H9 (cell line): ENCODE measurements at regions not wholly inside any gene's neighbourhood (a gene's known extent, or its start where the extent isn't known, plus 50 kb on each side); places are given as distances from the start of the nearest gene placed in this dataset.

Experiments used
- DNase-seq: peaks from one replicate; pipeline ENCODE4 v3.0.0-alpha.2; 2017
- H2AFZ ChIP-seq: one replicate; pipeline ENCODE4 v1.6.1; 2013; ENCODE audit warnings: mild to moderate bottlenecking, low read length, control low read depth, moderate library complexity
- H2AK5ac ChIP-seq: 2 replicates; pipeline ENCODE4 v1.6.1; 2013; ENCODE audit warnings: low read length, control low read depth, mixed read lengths; ENCODE audit not compliant: insufficient read length
- H2BK120ac ChIP-seq: one replicate; pipeline ENCODE4 v1.6.1; 2013; ENCODE audit warnings: low read depth, mild to moderate bottlenecking, low read length, control low read depth, inconsistent platforms; ENCODE audit not compliant: poor library complexity, severe bottlenecking
- H2BK12ac ChIP-seq: 2 replicates; pipeline ENCODE4 v1.6.1; 2013; ENCODE audit warnings: low read length, control low read depth, mixed read lengths, low read depth; ENCODE audit not compliant: insufficient read length
- H2BK15ac ChIP-seq: 2 replicates; pipeline ENCODE4 v1.6.1; 2013; ENCODE audit warnings: low read depth, low read length, control low read depth
- H2BK20ac ChIP-seq: one replicate; pipeline ENCODE4 v1.6.1; 2013; ENCODE audit warnings: low read depth, mild to moderate bottlenecking, low read length, control low read depth, inconsistent platforms; ENCODE audit not compliant: poor library complexity, severe bottlenecking
- H2BK5ac ChIP-seq: 2 replicates; pipeline ENCODE4 v1.6.1; 2013; ENCODE audit warnings: low read length, control low read depth, mixed read lengths; ENCODE audit not compliant: insufficient read length
- H3K14ac ChIP-seq: 2 replicates; pipeline ENCODE4 v1.6.1; 2013; ENCODE audit warnings: low read length, control low read depth; ENCODE audit not compliant: insufficient read depth
- H3K18ac ChIP-seq: 2 replicates; pipeline ENCODE4 v1.6.1; 2013; ENCODE audit warnings: low read depth, mild to moderate bottlenecking, mixed read lengths, low read length, control low read depth; ENCODE audit not compliant: insufficient read length
- H3K23ac ChIP-seq: 2 replicates; pipeline ENCODE4 v1.6.1; 2013; ENCODE audit warnings: low read length, control low read depth, mixed read lengths, low read depth; ENCODE audit not compliant: insufficient read length
- H3K23me2 ChIP-seq: 2 replicates; pipeline ENCODE4 v1.6.1; 2013; ENCODE audit warnings: low read depth, mild to moderate bottlenecking, mixed read lengths, low read length, control low read depth; ENCODE audit not compliant: insufficient read length, poor library complexity, severe bottlenecking
- H3K27ac ChIP-seq: 2 replicates; pipeline ENCODE4 v1.5.1; 2013; ENCODE audit warnings: low read length, control low read depth, mixed read lengths, low read depth; ENCODE audit not compliant: insufficient read length
- H3K27me3 ChIP-seq: 2 replicates; pipeline ENCODE4 v1.6.1; 2013; ENCODE audit warnings: low read length, control low read depth, inconsistent platforms; ENCODE audit not compliant: insufficient read depth
- H3K4ac ChIP-seq: 2 replicates; pipeline ENCODE4 v1.6.1; 2013; ENCODE audit warnings: low read depth, mild to moderate bottlenecking, control low read depth, inconsistent platforms, low read length, moderate library complexity
- H3K4me1 ChIP-seq: 2 replicates; pipeline ENCODE4 v1.6.1; 2013; ENCODE audit warnings: low read length, control low read depth, inconsistent platforms; ENCODE audit not compliant: insufficient read depth
- H3K4me2 ChIP-seq: 2 replicates; pipeline ENCODE4 v1.6.1; 2013; ENCODE audit warnings: low read length, control low read depth, mixed read lengths; ENCODE audit not compliant: insufficient read length, insufficient read depth
- H3K56ac ChIP-seq: 2 replicates; pipeline ENCODE4 v1.6.1; 2013; ENCODE audit warnings: low read depth, mild to moderate bottlenecking, mixed read lengths, low read length, control low read depth; ENCODE audit not compliant: insufficient read length
- H3K79me1 ChIP-seq: 2 replicates; pipeline ENCODE4 v1.6.1; 2013; ENCODE audit warnings: low read depth, mild to moderate bottlenecking, moderate library complexity, low read length, control low read depth, inconsistent platforms; ENCODE audit not compliant: insufficient read depth, poor library complexity, severe bottlenecking
- H3K79me2 ChIP-seq: 2 replicates; pipeline ENCODE4 v1.6.1; 2013; ENCODE audit warnings: low read length, control low read depth, inconsistent platforms; ENCODE audit not compliant: insufficient read depth
- H3K9ac ChIP-seq: 2 replicates; pipeline ENCODE4 v1.6.1; 2013; ENCODE audit warnings: low read length, control low read depth, mixed read lengths; ENCODE audit not compliant: insufficient read length; ENCODE audit errors: extremely low read depth
- H3K9me3 ChIP-seq: one replicate; pipeline ENCODE4 v1.6.1; 2013; ENCODE audit warnings: low read depth, low read length, inconsistent platforms; ENCODE audit not compliant: control insufficient read depth
- H3T11ph ChIP-seq: one replicate; pipeline ENCODE4 v1.6.1; 2013; ENCODE audit warnings: mild to moderate bottlenecking, low read length, control low read depth, inconsistent platforms
- H4K20me1 ChIP-seq: one replicate; pipeline ENCODE4 v1.6.1; 2013; ENCODE audit not compliant: control insufficient read depth, insufficient read length, insufficient read depth
- H4K5ac ChIP-seq: 2 replicates; pipeline ENCODE4 v1.6.1; 2013; ENCODE audit warnings: low read depth, mild to moderate bottlenecking, mixed read lengths, low read length, control low read depth; ENCODE audit not compliant: insufficient read length
- H4K8ac ChIP-seq: replicated peaks from 2 replicates; pipeline ENCODE4 v1.6.1; 2013; ENCODE audit warnings: low read length, control low read depth, mixed read lengths, low read depth; ENCODE audit not compliant: insufficient read length
- H4K91ac ChIP-seq: 2 replicates; pipeline ENCODE4 v1.6.1; 2013; ENCODE audit warnings: low read depth, mild to moderate bottlenecking, moderate library complexity, mixed read lengths, low read length, control low read depth; ENCODE audit not compliant: insufficient read length
- H3K27ac Mint-ChIP-seq, 3 experiments: 2 replicates in 2 of 3; 3 replicates in 1 of 3; pipeline ENCODE4 v1.8.0; 2020 to 2021; ENCODE audit warnings: mixed read lengths in 3 of 3, mild to moderate bottlenecking in 1 of 3, moderate library complexity in 1 of 3
- H3K27me3 Mint-ChIP-seq: 2 replicates; pipeline ENCODE4 v1.8.0; 2021; ENCODE audit warnings: low read depth, mild to moderate bottlenecking, moderate library complexity, mixed read lengths
- H3K36me3 Mint-ChIP-seq, 3 experiments: 2 replicates in 2 of 3; 3 replicates in 1 of 3; pipeline ENCODE4 v1.8.0; 2020 to 2021; ENCODE audit warnings: low read depth in 3 of 3, mixed read lengths in 3 of 3; ENCODE audit not compliant: insufficient read depth in 1 of 3
- H3K4me1 Mint-ChIP-seq, 2 experiments: 2 replicates each; pipeline ENCODE4 v1.8.0; 2020; ENCODE audit warnings: mixed read lengths in 2 of 2
- H3K4me3 Mint-ChIP-seq, 2 experiments: 2 replicates in 1 of 2; 3 replicates in 1 of 2; pipeline ENCODE4 v1.8.0; 2020 to 2021; ENCODE audit warnings: mild to moderate bottlenecking in 2 of 2, mixed read lengths in 2 of 2, moderate library complexity in 1 of 2
- H3K9me3 Mint-ChIP-seq, 2 experiments: 2 replicates in 1 of 2; 3 replicates in 1 of 2; pipeline ENCODE4 v1.8.0; 2020; ENCODE audit warnings: mild to moderate bottlenecking in 2 of 2, mixed read lengths in 2 of 2, moderate library complexity in 1 of 2
- CTCF ChIP-seq: fragments of 200-600 bp; sonication (generic); conservative IDR thresholded peaks from 3 replicates; pipeline ENCODE4 v1.8.0; 2021; ENCODE audit warnings: antibody characterized with exemption, mild to moderate bottlenecking
- WGBS: extraction: QIAGEN DNeasy Blood & Tissue Kit; methylation state at CpG from one replicate; pipeline ENCODE4 v1.1.7; 2013; ENCODE audit warnings: missing lambda C conversion rate, low lambda C conversion rate, mixed read lengths; ENCODE audit not compliant: insufficient read length; ENCODE audit errors: extremely low coverage; 5-methylcytosine and 5-hydroxymethylcytosine counted together

GRCh38 chr4:4655901-4656300 is 114.1 kb upstream of the STX18 start:
- no peaks in the 10 kb centered on the region; the same call in 1 of the 2 replicates for H3K4me1 ChIP-seq
- no peak overlapping the region for H4K91ac ChIP-seq
- Mint-ChIP-seq H3K9me3 (no peaks in the 10 kb centered on the region), H3K4me1 (peaks cover 14 to 19% of the 10 kb centered on the region in 2 experiments), H3K27ac (no peak overlapping the region; a peak in 1 of 7 replicates), H3K4me3 (no peak overlapping the region), H3K36me3 (peaks cover 7 to 12% (median 10%) of the 10 kb centered on the region in 3 experiments), H3K27me3 (no peaks in the 10 kb centered on the region)
- H2AFZ ChIP-seq, result no peak overlapping the region
- H2BK12ac ChIP-seq, result no peak overlapping the region
- H2BK5ac ChIP-seq, result no peak overlapping the region
- WGBS, result no CpG with 5 or more reads among the region's 4 CpGs
- H3K4me2 ChIP-seq, result no peak overlapping the region
- no peaks in the 10 kb centered on the region for H4K20me1 ChIP-seq
- H2BK20ac ChIP-seq, result no peak overlapping the region
- no peak for TF ChIP-seq CTCF
- no peak overlapping the region for H3K18ac ChIP-seq
- H3K56ac ChIP-seq, result no peak overlapping the region
- H4K5ac ChIP-seq, result no peak overlapping the region
- no peaks in the 10 kb centered on the region for H3K23me2 ChIP-seq
- no peak overlapping the region for H3K23ac ChIP-seq
- no peak overlapping the region for H3T11ph ChIP-seq
- no peak overlapping the region for H2AK5ac ChIP-seq
- no peak overlapping the region for H4K8ac ChIP-seq
- H3K9ac ChIP-seq, result no peak overlapping the region
- H3K9me3 ChIP-seq, result no peaks in the 10 kb centered on the region
- H3K79me2 ChIP-seq, result no peaks in the 10 kb centered on the region
- H3K4ac ChIP-seq, result no peak overlapping the region
- H3K27ac ChIP-seq, result no peak overlapping the region
- no peaks in the 10 kb centered on the region for H3K27me3 ChIP-seq
- no peaks in the 10 kb centered on the region for H3K79me1 ChIP-seq
- DNase-seq, result no peak
- H3K14ac ChIP-seq, result no peak overlapping the region
- no peak overlapping the region for H2BK120ac ChIP-seq
- H2BK15ac ChIP-seq, result no peak overlapping the region
